Keratinocyte (primary cell): ENCODE measurements at regions not wholly inside any gene's neighbourhood (a gene's known extent, or its start where the extent isn't known, plus 50 kb on each side); places are given as distances from the start of the nearest gene placed in this dataset.

Experiments used
- DNase-seq: peaks from one replicate; pipeline ENCODE4 v3.0.0-alpha.2; 2011; ENCODE audit warnings: low read depth, missing footprints, low spot score
- FAIRE-seq: peaks from 2 replicates; lab custom pipeline; 2011; peaks lifted over from hg19 to GRCh38; lab: Jason Lieb, UNC
- H2AFZ ChIP-seq: 2 replicates; pipeline ENCODE4 v1.6.0; 2012; ENCODE audit warnings: low read length, control low read depth, inconsistent platforms; ENCODE audit not compliant: control insufficient read depth
- H3K27ac ChIP-seq: 2 replicates; pipeline ENCODE4 v1.5.1; 2011; ENCODE audit warnings: low read length; ENCODE audit not compliant: control insufficient read depth, insufficient read depth
- H3K27me3 ChIP-seq: 3 replicates; pipeline ENCODE4 v1.6.0; 2011; ENCODE audit warnings: low read length; ENCODE audit not compliant: control insufficient read depth, insufficient read depth; ENCODE audit errors: extremely low read depth
- H3K36me3 ChIP-seq, 2 experiments: 2 replicates in 1 of 2; 3 replicates in 1 of 2; pipeline ENCODE4 v1.5.1; 2011; ENCODE audit warnings: low read length in 2 of 2, mild to moderate bottlenecking in 1 of 2; ENCODE audit not compliant: control insufficient read depth in 2 of 2, insufficient read depth in 2 of 2; ENCODE audit errors: extremely low read depth in 1 of 2
- H3K4me1 ChIP-seq: 3 replicates; pipeline ENCODE4 v1.5.1; 2011; ENCODE audit warnings: low read length; ENCODE audit not compliant: control insufficient read depth, insufficient read depth; ENCODE audit errors: extremely low read depth
- H3K4me2 ChIP-seq: 3 replicates; pipeline ENCODE4 v1.6.0; 2011; ENCODE audit warnings: low read depth, low read length; ENCODE audit not compliant: control insufficient read depth, insufficient read depth; ENCODE audit errors: extremely low read depth
- H3K4me3 ChIP-seq, 3 experiments: fragments of 200-600 bp in 1 of 3; sonication (generic) in 1 of 3; 2 replicates in 2 of 3; 3 replicates in 1 of 3; pipeline ENCODE4 v1.5.1; 2011 to 2016; ENCODE audit warnings: low read length in 3 of 3, mild to moderate bottlenecking in 3 of 3, control low read depth in 2 of 3, inconsistent platforms in 1 of 3, low read depth in 1 of 3, mixed read lengths in 1 of 3, mixed run types in 1 of 3, moderate library complexity in 1 of 3; ENCODE audit not compliant: control insufficient read depth in 2 of 3, insufficient read depth in 2 of 3; ENCODE audit errors: extremely low read depth in 1 of 3
- H3K79me2 ChIP-seq: 2 replicates; pipeline ENCODE4 v1.6.0; 2012; ENCODE audit warnings: low read length; ENCODE audit not compliant: control insufficient read depth, insufficient read depth
- H3K9ac ChIP-seq: 3 replicates; pipeline ENCODE4 v1.6.0; 2011; ENCODE audit warnings: low read length; ENCODE audit not compliant: control insufficient read depth, insufficient read depth; ENCODE audit errors: extremely low read depth
- H3K9me1 ChIP-seq: 3 replicates; pipeline ENCODE4 v1.6.0; 2011; ENCODE audit warnings: low read length; ENCODE audit not compliant: control insufficient read depth, insufficient read depth; ENCODE audit errors: extremely low read depth
- H3K9me3 ChIP-seq: 2 replicates; pipeline ENCODE4 v1.5.1; 2012; ENCODE audit warnings: low read depth, low read length; ENCODE audit not compliant: control insufficient read depth
- H4K20me1 ChIP-seq: 3 replicates; pipeline ENCODE4 v1.6.0; 2011; ENCODE audit warnings: low read length; ENCODE audit not compliant: control insufficient read depth, insufficient read depth; ENCODE audit errors: extremely low read depth
- CTCF ChIP-seq, 3 experiments: IDR thresholded peaks in 1 of 3; conservative IDR thresholded peaks in 1 of 3; optimal IDR thresholded peaks in 1 of 3; 2 replicates in 2 of 3; 3 replicates in 1 of 3; pipeline versions ENCODE3 to v1.5.1; 2011; ENCODE audit warnings: low read length in 3 of 3, mild to moderate bottlenecking in 3 of 3, moderate library complexity in 2 of 3, control low read depth in 1 of 3, inconsistent platforms in 1 of 3; ENCODE audit not compliant: insufficient read depth in 2 of 3; ENCODE audit errors: extremely low read depth in 1 of 3
- EZH2 ChIP-seq: IDR thresholded peaks from one replicate; pipeline ENCODE4 v1.6.1; 2012; ENCODE audit warnings: inconsistent platforms, mild to moderate bottlenecking, low read length, moderate library complexity
- dilution Hi-C: fragments of 300-500 bp; cut with MboI; formaldehyde crosslinking; loops from one replicate; pipeline ENCODE4 v1.7.0; 2020; ENCODE audit warnings: low sequenced_read_pairs; ENCODE audit not compliant: extremely low pct_ligation_motif_present

- no peak overlapping the region for H2AFZ ChIP-seq
- H3K9me3 ChIP-seq, result no peaks in the 10 kb centered on the region
- dilution Hi-C loops, result no loop called here
- no peak for TF ChIP-seq CTCF (optimal IDR thresholded peaks at IDR 0.05 in 1 of 3, IDR thresholded peaks at IDR 0.05 in 1 of 3, conservative IDR thresholded peaks at IDR 0.05 in 1 of 3; ENCODE audit: extremely low read depth in 1 of 3, insufficient read depth in 2 of 3, low read length in 3 of 3)
- no peaks in the 10 kb centered on the region for H3K27me3 ChIP-seq
- no peak overlapping the region for H3K4me2 ChIP-seq
- H3K4me3 ChIP-seq, result no peak overlapping the region
- peaks cover 10% of the 10 kb centered on the region for H3K4me1 ChIP-seq
- H3K36me3 ChIP-seq, result no peaks in the 10 kb centered on the region
- H3K9me1 ChIP-seq, result no peaks in the 10 kb centered on the region
- FAIRE-seq (no peak), DNase-seq (no peak)
- H3K9ac ChIP-seq, result no peak overlapping the region
- no peaks in the 10 kb centered on the region for H3K79me2 ChIP-seq
- H4K20me1 ChIP-seq, result no peaks in the 10 kb centered on the region
- no peak overlapping the region for H3K27ac ChIP-seq
These were observed 223.0 kb upstream of the NR5A2 start for GRCh38 chr1:199804526-199804925.

- TF ChIP-seq EZH2 (no peak), CTCF (optimal IDR thresholded peaks at IDR 0.05 in 1 of 3, IDR thresholded peaks at IDR 0.05 in 1 of 3, conservative IDR thresholded peaks at IDR 0.05 in 1 of 3; ENCODE audit: extremely low read depth in 1 of 3, insufficient read depth in 2 of 3, low read length in 3 of 3) (no peak)
- H3K4me2 ChIP-seq, result peak overlapping the region; percentile 25
- no peaks in the 10 kb centered on the region for H3K36me3 ChIP-seq
- no peaks in the 10 kb centered on the region for H3K9me1 ChIP-seq
- FAIRE-seq, result peak; percentile 43
- H3K4me3 ChIP-seq, result no peak overlapping the region
- H3K27me3 ChIP-seq, result no peaks in the 10 kb centered on the region
- H3K9ac ChIP-seq, result no peak overlapping the region
- H3K27ac ChIP-seq, result no peak overlapping the region
- dilution Hi-C loops, result no loop called here
- H2AFZ ChIP-seq, result no peak overlapping the region
- H3K4me1 ChIP-seq, result peaks cover 10% of the 10 kb centered on the region
- no peaks in the 10 kb centered on the region for H4K20me1 ChIP-seq
- DNase-seq, result peak; percentile 26
- H3K79me2 ChIP-seq, result no peaks in the 10 kb centered on the region
- no peaks in the 10 kb centered on the region for H3K9me3 ChIP-seq
These were observed 219.2 kb upstream of the NR5A2 start for GRCh38 chr1:199808110-199808870.
